Peyer's patch (tissue), 4 donors: ENCODE measurements at regions not wholly inside any gene's neighbourhood (a gene's known extent, or its start where the extent isn't known, plus 50 kb on each side); places are given as distances from the start of the nearest gene placed in this dataset.

Experiments used
- DNase-seq, 3 donors: peaks; one replicate each; pipeline ENCODE4 v3.0.0-alpha.2; 2017 to 2019
- H3K27ac ChIP-seq, 4 donors: fragments of 200-600 bp; sonication (generic); one replicate each; pipeline ENCODE4 v1.5.1; 2016 to 2019
- H3K27me3 ChIP-seq, 2 donors: fragments of 200-600 bp; sonication (generic); one replicate each; pipeline ENCODE4 v1.5.1; 2019
- H3K36me3 ChIP-seq, 3 donors: fragments of 200-600 bp; sonication (generic); one replicate each; pipeline ENCODE4 v1.5.1; 2016 to 2019
- H3K4me1 ChIP-seq, 4 donors: fragments of 200-600 bp; sonication (generic); one replicate each; pipeline ENCODE4 v1.5.1; 2016 to 2019
- H3K4me3 ChIP-seq, 4 donors: fragments of 200-600 bp; sonication (generic); 1 replicate in 3 of 4; 2 replicates in 1 of 4; pipeline ENCODE4 v1.5.1; 2016 to 2019; ENCODE audit warnings: mild to moderate bottlenecking in 1 of 4
- H3K9me3 ChIP-seq, 4 donors: fragments of 200-600 bp; sonication (generic); one replicate each; pipeline ENCODE4 v1.5.1; 2016 to 2019; ENCODE audit warnings: mild to moderate bottlenecking in 1 of 4
- CTCF ChIP-seq, 6 experiments: fragments of 450-650 bp in 4 of 6; fragments of 200-600 bp in 2 of 6; sonication (generic) in 1 of 6; IDR thresholded peaks; one replicate each; pipeline ENCODE4 v1.5.1; 2017 to 2019; ENCODE audit warnings: antibody characterized with exemption in 6 of 6, mild to moderate bottlenecking in 3 of 6, moderate library complexity in 1 of 6
- POLR2A ChIP-seq, 2 donors: fragments of 450-650 bp; IDR thresholded peaks; one replicate each; pipeline ENCODE4 v1.5.1; 2017; ENCODE audit warnings: antibody characterized with exemption in 2 of 2, mild to moderate bottlenecking in 2 of 2, moderate library complexity in 2 of 2

GRCh38 chr14:38536376-38537038 is 280.6 kb upstream of the CLEC14A start:
- DNase-seq, result no peak
- Histone ChIP-seq H3K27me3 (no peaks in the 10 kb centered on the region), H3K4me3 (no peak overlapping the region), H3K9me3 (no peaks in the 10 kb centered on the region), H3K27ac (no peak overlapping the region), H3K4me1 (no peaks in the 10 kb centered on the region), H3K36me3 (no peaks in the 10 kb centered on the region)
- TF ChIP-seq CTCF (IDR thresholded peaks at IDR 0.05), result no peak

GRCh38 chr14:38528582-38528981 is 272.7 kb upstream of the CLEC14A start:
- DNase-seq, result no peak
- Histone ChIP-seq H3K4me3 (no peak overlapping the region), H3K27ac (no peak overlapping the region), H3K4me1 (no peaks in the 10 kb centered on the region), H3K36me3 (no peaks in the 10 kb centered on the region), H3K27me3 (no peaks in the 10 kb centered on the region), H3K9me3 (no peaks in the 10 kb centered on the region)
- TF ChIP-seq POLR2A (IDR thresholded peaks at IDR 0.05) (no peak), CTCF (IDR thresholded peaks at IDR 0.05) (no peak)

- H3K4me3 ChIP-seq, result no peak overlapping the region
- TF ChIP-seq CTCF (IDR thresholded peaks at IDR 0.05) (no peak), POLR2A (IDR thresholded peaks at IDR 0.05) (no peak)
- H3K27me3 ChIP-seq, result no peaks in the 10 kb centered on the region
- no peak overlapping the region for H3K27ac ChIP-seq
- DNase-seq, result no peak
- no peaks in the 10 kb centered on the region for H3K36me3 ChIP-seq
- no peaks in the 10 kb centered on the region for H3K4me1 ChIP-seq
- H3K9me3 ChIP-seq, result no peaks in the 10 kb centered on the region
These were observed 271.6 kb upstream of the CLEC14A start for GRCh38 chr14:38527502-38527878.

GRCh38 chr14:38526826-38527501 is 271.1 kb upstream of the CLEC14A start:
- no peaks in the 10 kb centered on the region for H3K4me1 ChIP-seq
- no peaks in the 10 kb centered on the region for H3K36me3 ChIP-seq
- no peak overlapping the region for H3K4me3 ChIP-seq
- TF ChIP-seq POLR2A (IDR thresholded peaks at IDR 0.05), result no peak
- TF ChIP-seq CTCF (IDR thresholded peaks at IDR 0.05), result no peak
- H3K27ac ChIP-seq, result no peak overlapping the region
- no peak for DNase-seq
- H3K9me3 ChIP-seq, result no peaks in the 10 kb centered on the region
- no peaks in the 10 kb centered on the region for H3K27me3 ChIP-seq

GRCh38 chr14:38524636-38525509 is 269.0 kb upstream of the CLEC14A start:
- TF ChIP-seq CTCF (IDR thresholded peaks at IDR 0.05) (no peak), POLR2A (IDR thresholded peaks at IDR 0.05) (no peak)
- Histone ChIP-seq H3K4me3 (no peak overlapping the region), H3K4me1 (no peaks in the 10 kb centered on the region), H3K27me3 (no peaks in the 10 kb centered on the region), H3K27ac (no peak overlapping the region), H3K9me3 (no peaks in the 10 kb centered on the region), H3K36me3 (no peaks in the 10 kb centered on the region)
- DNase-seq, result no peak
